ENCODE measurements at regions not wholly inside any gene's neighbourhood (a gene's known extent, or its start where the extent isn't known, plus 50 kb on each side); places are given as distances from the start of the nearest gene placed in this dataset.

DNA sequence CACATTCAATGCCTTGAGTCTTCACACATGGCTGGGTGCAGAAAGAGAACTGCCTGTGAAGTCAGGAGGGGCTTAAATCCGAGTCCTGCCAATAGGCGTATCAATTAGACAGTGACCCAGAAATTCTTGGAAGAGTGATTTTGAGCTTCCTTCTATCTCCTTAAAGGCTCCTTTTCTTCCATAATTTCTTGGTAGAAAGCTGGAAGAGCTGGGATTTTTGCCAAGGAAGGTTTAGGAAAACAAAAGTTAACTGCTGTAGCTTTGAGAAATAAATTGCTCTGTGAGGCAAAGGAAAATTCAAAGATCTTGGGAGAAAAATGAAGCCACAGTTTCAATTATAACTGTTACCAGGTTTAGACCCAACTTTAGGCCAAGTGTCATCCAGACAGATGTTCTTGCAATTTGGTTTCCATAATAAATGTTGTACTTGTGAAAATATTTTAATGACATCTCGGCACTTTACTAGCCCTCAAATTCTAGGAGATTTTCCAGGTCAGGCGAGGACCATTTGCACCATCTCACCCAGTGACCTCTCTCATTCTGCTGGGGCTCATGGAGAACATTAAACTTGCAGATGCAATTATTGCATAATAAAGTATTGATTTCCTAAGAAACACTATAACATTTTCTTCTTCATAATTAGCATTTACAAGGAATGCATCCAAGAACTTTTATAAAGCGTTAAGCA, 329.7 kb upstream of the MEIS1 start:
- TF ChIP-seq, protein P1, sequence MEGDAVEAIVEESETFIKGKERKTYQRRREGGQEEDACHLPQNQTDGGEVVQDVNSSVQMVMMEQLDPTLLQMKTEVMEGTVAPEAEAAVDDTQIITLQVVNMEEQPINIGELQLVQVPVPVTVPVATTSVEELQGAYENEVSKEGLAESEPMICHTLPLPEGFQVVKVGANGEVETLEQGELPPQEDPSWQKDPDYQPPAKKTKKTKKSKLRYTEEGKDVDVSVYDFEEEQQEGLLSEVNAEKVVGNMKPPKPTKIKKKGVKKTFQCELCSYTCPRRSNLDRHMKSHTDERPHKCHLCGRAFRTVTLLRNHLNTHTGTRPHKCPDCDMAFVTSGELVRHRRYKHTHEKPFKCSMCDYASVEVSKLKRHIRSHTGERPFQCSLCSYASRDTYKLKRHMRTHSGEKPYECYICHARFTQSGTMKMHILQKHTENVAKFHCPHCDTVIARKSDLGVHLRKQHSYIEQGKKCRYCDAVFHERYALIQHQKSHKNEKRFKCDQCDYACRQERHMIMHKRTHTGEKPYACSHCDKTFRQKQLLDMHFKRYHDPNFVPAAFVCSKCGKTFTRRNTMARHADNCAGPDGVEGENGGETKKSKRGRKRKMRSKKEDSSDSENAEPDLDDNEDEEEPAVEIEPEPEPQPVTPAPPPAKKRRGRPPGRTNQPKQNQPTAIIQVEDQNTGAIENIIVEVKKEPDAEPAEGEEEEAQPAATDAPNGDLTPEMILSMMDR (IDR thresholded peaks at IDR 0.05; ENCODE audit: low read depth, low read length): no peak
- TF ChIP-seq, protein P2, sequence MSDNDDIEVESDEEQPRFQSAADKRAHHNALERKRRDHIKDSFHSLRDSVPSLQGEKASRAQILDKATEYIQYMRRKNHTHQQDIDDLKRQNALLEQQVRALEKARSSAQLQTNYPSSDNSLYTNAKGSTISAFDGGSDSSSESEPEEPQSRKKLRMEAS (IDR thresholded peaks at IDR 0.05; ENCODE audit: low read depth, low read length): no peak

Data from NB4 (cell line).